OCI-LY7 (cell line): ENCODE measurements at regions not wholly inside any gene's neighbourhood (a gene's known extent, or its start where the extent isn't known, plus 50 kb on each side); places are given as distances from the start of the nearest gene placed in this dataset.
A peak's percentile ranks its signal among the peaks of the same experiment; 100 is the strongest.

Experiments used
- EZH2phosphoT487 ChIP-seq: fragments of 200-600 bp; sonication (generic); IDR thresholded peaks from 2 replicates; pipeline ENCODE4 v1.6.1; 2018; ENCODE audit warnings: low read depth, borderline replicate concordance, mild to moderate bottlenecking, mixed run types, antibody characterized with exemption, low read length, moderate library complexity, mixed read lengths
- TF ChIP-seq, protein P1 (sequence below): fragments of 200-600 bp; sonication (generic); conservative IDR thresholded peaks from 2 replicates; pipeline ENCODE4 v1.5.1; 2014; ENCODE audit warnings: mild to moderate bottlenecking, antibody characterized with exemption, low read length, moderate library complexity, mixed read lengths

DNA sequence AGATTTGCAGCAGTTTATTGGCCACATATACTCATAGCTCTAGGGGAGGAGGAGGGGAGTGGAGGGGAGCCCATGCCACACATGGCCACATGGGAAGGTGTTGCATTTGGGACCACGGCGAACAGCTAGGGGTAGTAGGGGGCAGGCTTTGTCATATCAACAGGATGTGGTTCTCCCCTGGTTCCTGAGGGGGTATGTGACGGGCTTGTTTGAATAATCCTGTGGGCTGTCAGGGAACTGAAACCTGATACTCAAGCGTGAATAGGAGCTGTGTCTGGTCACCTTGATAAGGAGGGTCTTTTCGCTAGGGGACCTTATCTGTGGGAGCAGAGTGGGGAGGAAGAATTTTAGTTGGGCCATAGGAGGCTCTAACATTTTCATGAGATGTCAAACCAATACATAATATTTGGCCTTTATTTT is 264.7 kb downstream of the CTH start:
- TF ChIP-seq, protein P1, sequence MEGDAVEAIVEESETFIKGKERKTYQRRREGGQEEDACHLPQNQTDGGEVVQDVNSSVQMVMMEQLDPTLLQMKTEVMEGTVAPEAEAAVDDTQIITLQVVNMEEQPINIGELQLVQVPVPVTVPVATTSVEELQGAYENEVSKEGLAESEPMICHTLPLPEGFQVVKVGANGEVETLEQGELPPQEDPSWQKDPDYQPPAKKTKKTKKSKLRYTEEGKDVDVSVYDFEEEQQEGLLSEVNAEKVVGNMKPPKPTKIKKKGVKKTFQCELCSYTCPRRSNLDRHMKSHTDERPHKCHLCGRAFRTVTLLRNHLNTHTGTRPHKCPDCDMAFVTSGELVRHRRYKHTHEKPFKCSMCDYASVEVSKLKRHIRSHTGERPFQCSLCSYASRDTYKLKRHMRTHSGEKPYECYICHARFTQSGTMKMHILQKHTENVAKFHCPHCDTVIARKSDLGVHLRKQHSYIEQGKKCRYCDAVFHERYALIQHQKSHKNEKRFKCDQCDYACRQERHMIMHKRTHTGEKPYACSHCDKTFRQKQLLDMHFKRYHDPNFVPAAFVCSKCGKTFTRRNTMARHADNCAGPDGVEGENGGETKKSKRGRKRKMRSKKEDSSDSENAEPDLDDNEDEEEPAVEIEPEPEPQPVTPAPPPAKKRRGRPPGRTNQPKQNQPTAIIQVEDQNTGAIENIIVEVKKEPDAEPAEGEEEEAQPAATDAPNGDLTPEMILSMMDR = 0 out of 2 replicates have a peak, but pooled peaks have one; percentile 14
- TF ChIP-seq EZH2phosphoT487 = no peak
